ENCODE measurements at regions not wholly inside any gene's neighbourhood (a gene's known extent, or its start where the extent isn't known, plus 50 kb on each side); places are given as distances from the start of the nearest gene placed in this dataset.
"Not testable (repeated sequence)": the region's sequence is repeated elsewhere in the genome, so short reads cannot be mapped to it uniquely, and the experiment has no call there.

DNA sequence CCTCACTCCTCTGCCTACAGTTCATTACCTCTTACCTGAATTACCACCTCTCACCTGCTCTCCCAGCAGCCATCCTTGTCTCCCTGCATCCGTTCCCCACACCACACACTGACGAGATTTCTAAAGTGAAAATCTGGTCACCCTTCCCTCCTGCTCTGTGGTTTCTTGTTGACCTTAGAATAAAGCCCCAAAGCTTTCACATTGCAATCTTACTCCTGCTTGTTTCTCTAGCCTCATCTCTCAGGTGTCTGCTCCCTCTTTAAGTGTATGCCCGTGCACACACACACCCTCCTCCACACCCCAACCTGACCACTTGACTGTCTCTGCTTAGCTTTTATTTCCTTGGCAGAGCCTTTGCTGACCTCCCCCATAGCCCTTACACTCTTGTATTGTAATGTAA lies 122.0 kb upstream of the SKOR2 start:
- Histone ChIP-seq H3K36me3 (ENCODE audit: insufficient read depth, low read length) (no peaks in the 10 kb centered on the region), H3K9ac (ENCODE audit: insufficient read length) (no peak overlapping the region), H3K4me3 (no peak overlapping the region), H3K9me3 (ENCODE audit: low read depth, low read length) (no peaks in the 10 kb centered on the region), H3K27ac (no peak overlapping the region)
- no peak for TF ChIP-seq EZH2 (IDR thresholded peaks at IDR 0.05)
- TF ChIP-seq FOXP2 (optimal IDR thresholded peaks at IDR 0.05; ENCODE audit: control extremely low read depth, extremely low read length, insufficient read depth) = no peak
- TF ChIP-seq POLR2AphosphoS5 (IDR thresholded peaks at IDR 0.05; ENCODE audit: borderline replicate concordance, low read depth, low read length) = no peak
- no peak for DNase-seq (ENCODE audit: low read depth, low spot score)

DNA sequence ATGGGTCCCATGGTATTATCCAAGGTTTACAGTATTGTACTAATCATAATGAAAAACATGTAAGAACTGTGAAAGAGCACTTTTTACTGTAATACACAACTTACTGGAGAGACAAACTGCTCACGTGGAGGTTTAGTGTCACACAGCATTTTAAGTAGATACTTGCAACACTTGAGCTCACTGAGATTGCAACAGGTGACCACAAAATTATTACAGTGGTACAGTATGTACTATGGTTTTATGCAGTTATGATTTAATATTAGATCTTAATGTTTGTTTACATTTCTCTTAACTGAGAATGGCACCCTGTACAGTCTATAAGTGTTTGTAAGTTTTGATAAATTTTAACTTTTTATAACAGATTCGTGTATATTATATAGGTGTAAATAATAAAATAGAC lies 118.6 kb upstream of the SKOR2 start:
- H3K4me3 ChIP-seq = no peak overlapping the region
- no peak overlapping the region for H3K27ac ChIP-seq
- H3K36me3 ChIP-seq (ENCODE audit: insufficient read depth, low read length) = no peaks in the 10 kb centered on the region
- no peaks in the 10 kb centered on the region for H3K9me3 ChIP-seq (ENCODE audit: low read depth, low read length)
- no peak for DNase-seq (ENCODE audit: low read depth, low spot score)
- no peak overlapping the region for H3K9ac ChIP-seq (ENCODE audit: insufficient read length)
- TF ChIP-seq FOXP2 (optimal IDR thresholded peaks at IDR 0.05; ENCODE audit: control extremely low read depth, extremely low read length, insufficient read depth) = no peak
- no peak for TF ChIP-seq EZH2 (IDR thresholded peaks at IDR 0.05)
- no peak for TF ChIP-seq POLR2AphosphoS5 (IDR thresholded peaks at IDR 0.05; ENCODE audit: borderline replicate concordance, low read depth, low read length)

DNA sequence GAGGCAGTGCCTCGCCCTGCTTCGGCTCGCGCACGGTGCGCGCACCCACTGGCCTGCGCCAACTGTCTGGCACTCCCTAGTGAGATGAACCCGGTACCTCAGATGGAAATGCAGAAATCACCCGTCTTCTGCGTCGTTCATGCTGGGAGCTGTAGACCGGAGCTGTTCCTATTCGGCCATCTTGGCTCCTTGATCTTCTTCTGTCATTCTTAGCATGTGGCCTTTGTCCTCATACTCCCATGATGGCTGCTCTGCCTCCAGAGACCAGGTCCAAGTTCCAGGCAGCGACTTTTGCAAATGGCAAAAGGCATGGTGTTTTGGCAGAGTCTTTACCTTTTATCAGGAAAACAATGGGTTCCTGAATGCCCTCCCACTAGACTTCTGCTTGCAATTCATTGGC lies 102.6 kb upstream of the SKOR2 start:
- H3K9ac ChIP-seq (ENCODE audit: insufficient read length); H3K4me3 ChIP-seq; H3K36me3 ChIP-seq (ENCODE audit: insufficient read depth, low read length); H3K27ac ChIP-seq; DNase-seq (ENCODE audit: low read depth, low spot score); H3K9me3 ChIP-seq (ENCODE audit: low read depth, low read length): not testable (repeated sequence)

DNA sequence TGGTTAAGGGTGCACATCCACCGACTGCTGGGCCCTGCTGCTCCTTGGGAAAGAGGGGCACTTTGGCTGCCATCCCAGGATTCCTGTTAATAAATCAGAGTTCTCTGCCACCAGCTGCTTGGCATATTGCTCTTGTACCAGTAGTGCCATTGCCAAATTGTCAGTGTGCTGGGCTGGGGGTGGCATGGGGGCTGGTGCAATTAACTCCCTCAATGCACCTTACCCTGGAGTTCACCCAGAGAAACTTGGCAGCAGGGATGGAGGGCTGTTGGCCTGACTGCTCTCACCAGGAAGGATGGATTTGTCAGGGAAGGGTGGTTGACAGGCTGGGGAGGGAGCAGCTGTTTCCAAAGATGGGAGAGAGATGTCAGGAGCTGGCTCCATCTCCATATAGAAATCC lies 94.6 kb upstream of the SKOR2 start:
- DNase-seq (ENCODE audit: low read depth, low spot score) = no peak
- no peaks in the 10 kb centered on the region for H3K36me3 ChIP-seq (ENCODE audit: insufficient read depth, low read length)
- H3K9me3 ChIP-seq (ENCODE audit: low read depth, low read length) = no peaks in the 10 kb centered on the region
- no peak overlapping the region for H3K27ac ChIP-seq
- no peak overlapping the region for H3K9ac ChIP-seq (ENCODE audit: insufficient read length)
- no peak overlapping the region for H3K4me3 ChIP-seq
- TF ChIP-seq EZH2 (IDR thresholded peaks at IDR 0.05) (no peak), POLR2AphosphoS5 (IDR thresholded peaks at IDR 0.05; ENCODE audit: borderline replicate concordance, low read depth, low read length) (no peak), FOXP2 (optimal IDR thresholded peaks at IDR 0.05; ENCODE audit: control extremely low read depth, extremely low read length, insufficient read depth) (no peak)

DNA sequence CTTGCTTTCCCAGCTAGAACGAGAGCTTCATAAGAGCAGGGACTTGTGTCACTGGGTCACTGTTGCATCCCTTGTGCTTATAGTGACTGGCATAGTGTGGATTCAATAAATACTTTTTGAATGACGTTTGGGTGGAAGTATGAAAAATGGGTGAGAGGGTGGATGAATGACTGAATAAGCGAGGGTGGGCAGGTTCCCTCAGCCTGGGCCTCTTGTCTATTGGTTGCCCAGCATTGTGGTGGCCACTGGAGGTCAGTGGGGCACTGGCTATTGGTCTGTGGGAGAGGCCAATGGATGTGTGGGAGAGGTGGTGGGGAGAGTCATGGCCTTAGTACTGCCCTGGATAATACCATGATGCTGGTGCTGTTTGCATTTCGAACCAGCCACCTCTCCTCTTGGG lies 93.8 kb upstream of the SKOR2 start:
- DNase-seq (ENCODE audit: low read depth, low spot score) = no peak

DNA sequence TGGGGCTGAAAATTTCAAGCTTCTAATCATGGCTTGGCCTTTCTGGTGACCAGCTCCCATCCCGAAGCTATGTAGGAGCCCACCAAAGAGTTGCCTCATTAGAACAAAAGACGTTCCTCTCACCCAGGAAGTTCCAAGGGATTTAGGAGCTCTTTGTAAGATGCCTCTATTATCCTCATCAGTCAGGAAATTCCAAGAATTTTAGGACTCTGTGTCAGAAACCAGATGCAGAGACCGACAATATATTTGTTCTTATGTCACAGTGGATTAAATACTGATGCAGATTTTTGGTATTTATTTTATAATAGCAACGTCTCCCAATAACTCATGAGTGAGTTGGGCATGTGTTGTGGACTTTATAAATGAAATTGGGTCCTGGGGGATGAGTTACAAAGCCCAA lies 91.8 kb upstream of the SKOR2 start:
- no peak for DNase-seq (ENCODE audit: low read depth, low spot score)
- Histone ChIP-seq H3K9ac (ENCODE audit: insufficient read length) (no peak overlapping the region), H3K4me3 (no peak overlapping the region), H3K9me3 (ENCODE audit: low read depth, low read length) (no peaks in the 10 kb centered on the region), H3K36me3 (ENCODE audit: insufficient read depth, low read length) (no peaks in the 10 kb centered on the region), H3K27ac (no peak overlapping the region)
- TF ChIP-seq POLR2AphosphoS5 (IDR thresholded peaks at IDR 0.05; ENCODE audit: borderline replicate concordance, low read depth, low read length) (no peak), EZH2 (IDR thresholded peaks at IDR 0.05) (no peak), FOXP2 (optimal IDR thresholded peaks at IDR 0.05; ENCODE audit: control extremely low read depth, extremely low read length, insufficient read depth) (no peak)

More for the DNA sequence above, 93.8 kb upstream of the SKOR2 start:
- H3K9me3 ChIP-seq (ENCODE audit: low read depth, low read length) = no peaks in the 10 kb centered on the region
- no peak overlapping the region for H3K4me3 ChIP-seq
- H3K9ac ChIP-seq (ENCODE audit: insufficient read length) = no peak overlapping the region
- no peaks in the 10 kb centered on the region for H3K36me3 ChIP-seq (ENCODE audit: insufficient read depth, low read length)
- no peak overlapping the region for H3K27ac ChIP-seq
- TF ChIP-seq FOXP2 (optimal IDR thresholded peaks at IDR 0.05; ENCODE audit: control extremely low read depth, extremely low read length, insufficient read depth) (no peak), EZH2 (IDR thresholded peaks at IDR 0.05) (no peak), POLR2AphosphoS5 (IDR thresholded peaks at IDR 0.05; ENCODE audit: borderline replicate concordance, low read depth, low read length) (no peak)

DNA sequence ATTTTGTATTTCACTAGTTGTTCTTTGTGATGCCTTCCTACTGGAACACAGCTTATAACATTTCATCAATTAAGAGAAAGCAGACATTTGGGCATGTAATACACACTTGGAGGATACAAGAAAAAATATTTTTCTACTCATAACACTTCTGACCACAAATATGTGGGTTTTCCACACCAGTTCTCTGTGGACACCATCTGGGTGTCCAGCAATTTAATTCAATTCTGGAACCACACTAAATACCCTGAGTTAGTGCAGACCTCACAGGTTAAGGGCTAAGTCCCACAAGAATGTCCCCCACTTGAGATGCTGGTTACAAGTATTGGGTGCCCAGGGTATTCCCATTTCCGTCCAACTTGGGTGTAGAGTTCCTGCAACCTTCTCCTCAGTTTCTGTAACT lies 91.1 kb upstream of the SKOR2 start:
- Histone ChIP-seq H3K9ac (ENCODE audit: insufficient read length) (no peak overlapping the region), H3K36me3 (ENCODE audit: insufficient read depth, low read length) (no peaks in the 10 kb centered on the region), H3K27ac (no peak overlapping the region), H3K4me3 (no peak overlapping the region), H3K9me3 (ENCODE audit: low read depth, low read length) (no peaks in the 10 kb centered on the region)
- TF ChIP-seq FOXP2 (optimal IDR thresholded peaks at IDR 0.05; ENCODE audit: control extremely low read depth, extremely low read length, insufficient read depth) (no peak), POLR2AphosphoS5 (IDR thresholded peaks at IDR 0.05; ENCODE audit: borderline replicate concordance, low read depth, low read length) (no peak), EZH2 (IDR thresholded peaks at IDR 0.05) (no peak)
- DNase-seq (ENCODE audit: low read depth, low spot score) = no peak

DNA sequence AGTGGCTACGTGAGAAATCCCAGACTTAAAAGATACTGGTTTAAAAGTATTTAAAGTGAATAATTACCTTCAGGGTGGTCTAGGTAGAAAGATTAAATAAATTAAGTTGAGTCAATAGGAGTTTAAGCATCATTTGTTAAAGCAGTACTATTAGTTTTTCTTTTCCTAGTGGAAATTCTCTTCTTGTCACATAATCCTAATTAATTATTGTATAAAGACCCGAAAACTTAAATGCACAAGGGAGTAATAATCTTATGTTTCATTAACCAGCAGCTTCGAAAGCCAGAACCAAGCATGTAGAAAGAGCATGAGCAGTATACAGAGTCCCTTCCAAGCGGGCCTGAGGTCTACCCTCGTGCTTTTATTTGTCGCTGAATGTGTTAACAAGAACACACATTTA lies 90.2 kb upstream of the SKOR2 start:
- H3K36me3 ChIP-seq (ENCODE audit: insufficient read depth, low read length) = no peaks in the 10 kb centered on the region

DNA sequence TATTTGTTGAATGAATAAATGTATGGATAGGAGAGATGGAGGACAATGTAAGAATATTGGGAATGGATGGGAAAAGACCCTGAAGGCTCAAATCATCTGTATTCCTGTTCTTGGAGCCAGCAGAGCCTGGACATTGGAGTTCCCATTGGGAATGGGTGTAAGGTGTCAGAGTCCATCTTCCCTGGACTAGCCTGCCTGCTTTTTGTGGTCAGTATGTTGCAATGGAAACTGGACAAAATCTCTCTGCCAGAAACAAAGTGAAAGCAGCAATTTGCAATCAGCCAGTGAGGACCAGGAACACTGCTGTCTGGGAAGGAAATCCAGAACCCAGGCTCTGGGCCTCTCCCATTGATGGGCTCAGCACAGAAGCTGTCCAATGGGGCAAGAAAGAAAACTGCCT lies 83.5 kb upstream of the SKOR2 start:
- TF ChIP-seq POLR2AphosphoS5 (IDR thresholded peaks at IDR 0.05; ENCODE audit: borderline replicate concordance, low read depth, low read length) (no peak), EZH2 (IDR thresholded peaks at IDR 0.05) (no peak), FOXP2 (optimal IDR thresholded peaks at IDR 0.05; ENCODE audit: control extremely low read depth, extremely low read length, insufficient read depth) (no peak)

More for the DNA sequence above, 90.2 kb upstream of the SKOR2 start:
- Histone ChIP-seq H3K9ac (ENCODE audit: insufficient read length) (no peak overlapping the region), H3K9me3 (ENCODE audit: low read depth, low read length) (no peaks in the 10 kb centered on the region), H3K27ac (no peak overlapping the region), H3K4me3 (no peak overlapping the region)
- no peak for DNase-seq (ENCODE audit: low read depth, low spot score)
- TF ChIP-seq FOXP2 (optimal IDR thresholded peaks at IDR 0.05; ENCODE audit: control extremely low read depth, extremely low read length, insufficient read depth) (no peak), POLR2AphosphoS5 (IDR thresholded peaks at IDR 0.05; ENCODE audit: borderline replicate concordance, low read depth, low read length) (no peak), EZH2 (IDR thresholded peaks at IDR 0.05) (no peak)

More for the DNA sequence above, 83.5 kb upstream of the SKOR2 start:
- H3K4me3 ChIP-seq = no peak overlapping the region
- H3K36me3 ChIP-seq (ENCODE audit: insufficient read depth, low read length) = no peaks in the 10 kb centered on the region
- H3K27ac ChIP-seq = no peak overlapping the region
- H3K9ac ChIP-seq (ENCODE audit: insufficient read length) = no peak overlapping the region
- no peak for DNase-seq (ENCODE audit: low read depth, low spot score)
- H3K9me3 ChIP-seq (ENCODE audit: low read depth, low read length) = no peaks in the 10 kb centered on the region
